HepG2 (cell line): ENCODE measurements at regions not wholly inside any gene's neighbourhood (a gene's known extent, or its start where the extent isn't known, plus 50 kb on each side); places are given as distances from the start of the nearest gene placed in this dataset.

Experiments
- CENPX ChIP-seq: sonication (generic); formaldehyde crosslinking; IDR thresholded peaks from 2 replicates; pipeline ENCODE4 v1.9.0; 2021; ENCODE audit warnings: mild to moderate bottlenecking, missing genetic modification reagents, moderate library complexity
- CREB1 ChIP-seq, 2 experiments: fragments of 450-650 bp in 1 of 2; IDR thresholded peaks; 2 replicates each; pipeline ENCODE4 v1.6.1; 2016 to 2017; ENCODE audit warnings: control low read depth in 1 of 2, mild to moderate bottlenecking in 1 of 2, missing compliant biosample characterization in 1 of 2, missing genetic modification characterization in 1 of 2
- CTCF ChIP-seq: sonication (generic); formaldehyde crosslinking; IDR thresholded peaks from 2 replicates; pipeline ENCODE4 v1.5.0; 2020; ENCODE audit warnings: mild to moderate bottlenecking, missing genetic modification reagents, moderate library complexity
- DBP ChIP-seq: sonication (generic); formaldehyde crosslinking; IDR thresholded peaks from 2 replicates; pipeline ENCODE4 v1.4.0; 2020; ENCODE audit warnings: missing genetic modification reagents; ENCODE audit errors: not compliant biosample characterization
- ERF ChIP-seq: IDR thresholded peaks from 2 replicates; pipeline ENCODE4 v1.6.1; 2018; ENCODE audit warnings: missing biosample characterization, missing genetic modification reagents
- HNRNPLL ChIP-seq: fragments of 200-400 bp; formaldehyde crosslinking; IDR thresholded peaks from 2 replicates; pipeline ENCODE4 v1.6.1; 2017; ENCODE audit warnings: mild to moderate bottlenecking, low read depth, low read length; ENCODE audit not compliant: poor library complexity, severe bottlenecking
- KLF13 ChIP-seq: sonication (generic); formaldehyde crosslinking; IDR thresholded peaks from 2 replicates; pipeline ENCODE4 v1.4.0; 2020; ENCODE audit warnings: mild to moderate bottlenecking, missing genetic modification reagents
- MEF2D ChIP-seq: sonication (generic); formaldehyde crosslinking; IDR thresholded peaks from 2 replicates; pipeline ENCODE4 v1.5.1; 2020; ENCODE audit warnings: mild to moderate bottlenecking, missing genetic modification reagents
- MYC ChIP-seq: sonication (generic); formaldehyde crosslinking; IDR thresholded peaks from 2 replicates; pipeline ENCODE4 v1.9.0; 2021; ENCODE audit warnings: missing genetic modification reagents, borderline replicate concordance
- TFAP4 ChIP-seq: sonication (generic); IDR thresholded peaks from 2 replicates; pipeline ENCODE4 v1.6.1; 2016; ENCODE audit warnings: low read depth, borderline replicate concordance
- ZNF121 ChIP-seq: sonication (generic); formaldehyde crosslinking; IDR thresholded peaks from 2 replicates; pipeline ENCODE4 v1.5.0; 2020; ENCODE audit warnings: mild to moderate bottlenecking, missing genetic modification reagents
- ZNF142 ChIP-seq: sonication (generic); formaldehyde crosslinking; IDR thresholded peaks from 2 replicates; pipeline ENCODE4 v1.4.0; 2020; ENCODE audit warnings: missing genetic modification reagents
- ZNF17 ChIP-seq: sonication (generic); formaldehyde crosslinking; IDR thresholded peaks from 2 replicates; pipeline ENCODE4 v1.5.0; 2020; ENCODE audit warnings: mild to moderate bottlenecking, missing genetic modification reagents
- ZNF740 ChIP-seq: sonication (generic); formaldehyde crosslinking; IDR thresholded peaks from 2 replicates; pipeline ENCODE4 v1.4.0; 2020; ENCODE audit warnings: missing genetic modification reagents

- TF ChIP-seq ZNF142 (CRISPR knock-in tag) (no peak), ZNF17 (CRISPR knock-in tag) (no peak), ZNF121 (no peak), MEF2D (no peak), CREB1 (IDR thresholded peaks at IDR 0.05) (no peak), CREB1 (CRISPR knock-in tag; IDR thresholded peaks at IDR 0.05) (no peak), TFAP4 (no peak), CTCF (CRISPR knock-in tag) (no peak), DBP (no peak), ZNF740 (CRISPR knock-in tag) (no peak), KLF13 (CRISPR knock-in tag) (no peak), MYC (CRISPR knock-in tag) (no peak), HNRNPLL (no peak), ERF (CRISPR knock-in tag) (no peak), CENPX (CRISPR knock-in tag) (no peak)
Observed at GRCh38 chr9:89776795-89777525, 172.1 kb downstream of the GADD45G start.
